Inferior parietal cortex (tissue), 1 donor: ENCODE measurements at regions not wholly inside any gene's neighbourhood (a gene's known extent, or its start where the extent isn't known, plus 50 kb on each side); places are given as distances from the start of the nearest gene placed in this dataset.
A peak's percentile ranks its signal among the peaks of the same experiment; 100 is the strongest.
"Not testable (repeated sequence)": the region's sequence is repeated elsewhere in the genome, so short reads cannot be mapped to it uniquely, and the experiment has no call there.

Source experiments
- DNase-seq: peaks from one replicate; pipeline ENCODE4 v3.0.0-alpha.2; 2016; ENCODE audit errors: extremely low spot score

GRCh38 chrX:40949071-40949470 lies 136.2 kb upstream of the USP9X start:
- no peak for DNase-seq

DNA sequence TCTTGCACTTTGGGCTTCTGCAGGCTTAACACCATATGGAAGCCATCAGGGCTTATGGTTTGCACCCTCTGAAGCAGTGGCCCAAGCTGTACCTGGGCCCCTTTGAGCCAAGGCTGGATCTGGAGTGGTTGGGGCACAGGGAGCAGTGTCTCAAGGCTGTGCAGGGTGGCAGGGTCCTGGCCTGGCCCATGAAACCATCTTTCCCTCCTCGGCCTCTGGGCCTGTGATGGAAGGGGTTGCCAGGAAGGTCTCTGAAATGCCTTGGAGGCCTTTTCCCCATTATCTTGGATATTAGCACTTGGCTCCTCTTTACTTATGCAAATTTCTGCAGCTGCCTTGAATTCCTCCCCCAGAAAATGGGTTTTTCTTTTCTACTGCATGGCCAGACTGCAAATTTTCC lies 134.7 kb upstream of the USP9X start:
- DNase-seq = no peak

- DNase-seq = not testable (repeated sequence)
Measured at GRCh38 chrX:40951407-40951806, 133.8 kb upstream of the USP9X start.

- DNase-seq = no peak
Measured at GRCh38 chrX:40952855-40953254, 132.4 kb upstream of the USP9X start.

GRCh38 chrX:40953369-40953768 lies 131.9 kb upstream of the USP9X start:
- no peak for DNase-seq

DNA sequence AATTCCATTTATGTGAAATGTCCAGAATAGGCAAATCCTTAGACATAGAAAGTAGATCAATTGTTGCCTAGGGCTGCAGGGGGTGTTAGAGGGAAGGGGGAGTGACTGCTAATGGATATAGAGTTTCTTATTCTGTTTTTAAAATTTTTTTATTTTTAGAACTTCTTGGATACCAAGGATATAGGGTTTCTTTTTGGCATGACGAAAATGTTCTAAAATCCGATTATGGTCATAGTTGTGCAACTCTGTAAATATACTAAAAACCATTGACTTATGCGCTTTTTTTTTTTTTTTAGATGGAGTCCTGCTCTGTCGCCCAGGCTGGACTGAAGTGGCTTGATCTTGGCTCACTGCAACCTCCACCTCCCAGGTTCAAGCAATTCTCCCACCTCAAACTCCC lies 125.2 kb upstream of the USP9X start:
- no peak for DNase-seq

DNA sequence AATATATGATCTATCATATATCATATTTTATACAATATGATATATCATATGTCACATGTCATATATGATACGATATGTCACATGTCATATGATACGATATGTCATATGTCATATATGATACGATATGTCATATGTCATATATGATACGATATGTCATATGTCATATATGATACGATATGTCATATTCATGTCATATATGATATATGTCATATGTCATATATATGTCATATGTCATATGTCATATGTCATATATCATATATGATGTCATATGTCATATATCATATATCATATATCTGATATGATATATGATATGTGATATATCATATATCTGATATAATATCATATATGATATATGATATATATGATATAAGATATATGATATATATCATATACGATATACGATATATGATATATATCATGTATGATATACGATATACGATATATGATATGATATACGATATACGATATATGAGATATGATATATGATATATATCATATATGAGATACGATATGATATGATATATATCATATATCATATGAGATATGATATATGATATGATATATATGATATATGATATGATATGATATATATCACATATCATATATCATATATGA lies 122.3 kb upstream of the USP9X start:
- no peak for DNase-seq

DNA sequence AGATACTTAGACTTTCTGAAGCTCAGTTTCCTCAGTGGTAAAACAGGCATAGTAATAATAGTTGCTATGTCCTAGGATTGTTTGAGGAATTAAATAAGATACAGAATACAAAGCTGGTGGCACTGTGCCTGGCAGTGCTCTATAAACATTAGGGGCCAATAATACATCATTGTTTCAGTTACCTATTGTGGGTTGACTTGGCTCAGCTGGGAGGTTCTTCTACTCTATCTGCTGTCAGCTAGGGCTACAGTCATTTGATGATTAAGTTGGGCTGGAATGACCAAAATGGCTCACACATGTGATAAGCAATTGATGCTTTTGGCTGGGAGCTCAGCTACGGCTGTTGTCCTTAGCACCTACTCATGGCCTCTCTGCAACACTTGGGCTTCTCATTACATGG lies 121.2 kb upstream of the USP9X start:
- no peak for DNase-seq

- DNase-seq = no peak
Measured at GRCh38 chrX:40964633-40965586, 120.3 kb upstream of the USP9X start.

GRCh38 chrX:40966213-40966820 lies 118.9 kb upstream of the USP9X start:
- DNase-seq = no peak

- DNase-seq = no peak
Measured at GRCh38 chrX:40968180-40968579, 117.1 kb upstream of the USP9X start.

DNA sequence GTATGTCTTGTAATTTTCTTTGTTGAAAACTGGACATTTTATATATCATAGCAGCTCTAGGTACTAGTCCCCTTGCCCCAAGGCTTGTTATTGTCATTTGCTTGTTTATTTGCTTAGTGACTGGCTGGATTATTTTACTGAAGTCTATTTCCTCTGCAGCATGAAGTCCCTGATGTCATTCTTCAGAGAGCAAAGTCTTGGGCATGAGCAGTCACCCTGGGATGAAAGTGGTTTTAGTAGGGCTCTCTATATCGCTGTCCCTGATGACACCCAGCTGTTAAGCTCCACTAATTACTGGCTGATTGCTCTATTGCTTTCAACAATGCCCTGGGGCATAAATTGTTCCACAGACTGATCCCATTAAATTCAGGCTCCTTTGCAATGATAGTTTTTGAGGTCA lies 113.5 kb upstream of the USP9X start:
- no peak for DNase-seq

DNA sequence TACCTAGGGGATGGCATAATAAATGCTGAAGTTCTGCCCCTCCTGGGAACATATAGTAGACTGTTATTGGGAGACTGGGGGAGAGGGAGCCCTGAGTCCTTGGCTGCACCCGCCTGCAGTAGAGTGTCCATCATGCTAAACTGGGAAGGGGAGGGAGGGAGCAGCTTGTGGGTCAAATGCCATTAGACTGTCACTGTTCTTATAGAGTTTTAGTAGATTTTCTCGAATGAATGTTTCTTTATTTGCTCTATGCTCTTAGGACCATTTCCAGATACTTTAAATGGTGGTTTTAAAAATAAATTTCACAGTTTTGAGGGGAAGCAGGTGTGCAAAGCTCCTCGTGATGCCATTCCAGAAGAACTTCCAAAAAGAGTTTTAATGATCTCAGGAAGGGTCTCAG lies 111.6 kb upstream of the USP9X start:
- DNase-seq = no peak

DNA sequence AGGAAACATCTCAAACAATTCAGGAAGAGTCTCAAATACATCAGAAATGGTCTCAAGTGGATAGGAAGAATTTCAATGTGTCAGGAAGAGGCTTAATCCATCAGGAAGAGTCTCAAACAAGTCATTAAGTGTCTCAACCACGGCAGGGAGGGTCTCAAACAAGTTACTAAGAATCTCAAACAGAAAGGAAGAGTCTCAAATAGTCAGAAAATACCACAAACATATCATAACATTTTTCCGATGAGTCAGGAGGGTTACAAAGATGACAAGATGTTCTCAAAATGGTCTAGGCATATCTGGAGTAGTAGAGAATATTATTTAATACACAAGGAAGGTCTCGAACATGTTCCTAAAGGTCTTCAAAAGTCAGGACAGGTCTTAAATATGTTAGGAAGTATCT lies 109.3 kb upstream of the USP9X start:
- DNase-seq = no peak

- DNase-seq = no peak
Measured at GRCh38 chrX:40976981-40977380, 108.3 kb upstream of the USP9X start.

DNA sequence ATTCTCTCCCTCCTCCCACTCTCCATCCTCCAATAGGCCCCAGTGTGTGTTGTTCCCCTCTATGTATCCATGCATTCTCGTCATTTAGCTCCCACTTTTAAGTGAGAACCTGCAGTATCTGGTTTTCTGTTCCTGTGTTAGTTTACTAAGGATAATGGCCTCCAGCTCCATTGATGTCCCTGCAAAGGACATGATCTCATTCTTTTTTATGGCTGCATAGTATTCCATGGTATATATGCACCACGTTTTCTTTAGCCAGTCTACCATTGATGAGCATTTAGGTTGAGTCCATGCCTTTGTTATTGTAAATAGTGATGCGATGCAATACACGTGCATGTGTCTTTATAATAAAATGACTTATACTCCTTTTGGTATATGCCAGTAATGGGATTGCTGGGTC lies 100.3 kb upstream of the USP9X start:
- DNase-seq = no peak

- no peak for DNase-seq
Measured at GRCh38 chrX:40987413-40987812, 97.8 kb upstream of the USP9X start.

- no peak for DNase-seq
Measured at GRCh38 chrX:40988100-40988499, 97.1 kb upstream of the USP9X start.

- DNase-seq = not testable (repeated sequence)
Measured at GRCh38 chrX:40993395-40993794, 91.8 kb upstream of the USP9X start.

DNA sequence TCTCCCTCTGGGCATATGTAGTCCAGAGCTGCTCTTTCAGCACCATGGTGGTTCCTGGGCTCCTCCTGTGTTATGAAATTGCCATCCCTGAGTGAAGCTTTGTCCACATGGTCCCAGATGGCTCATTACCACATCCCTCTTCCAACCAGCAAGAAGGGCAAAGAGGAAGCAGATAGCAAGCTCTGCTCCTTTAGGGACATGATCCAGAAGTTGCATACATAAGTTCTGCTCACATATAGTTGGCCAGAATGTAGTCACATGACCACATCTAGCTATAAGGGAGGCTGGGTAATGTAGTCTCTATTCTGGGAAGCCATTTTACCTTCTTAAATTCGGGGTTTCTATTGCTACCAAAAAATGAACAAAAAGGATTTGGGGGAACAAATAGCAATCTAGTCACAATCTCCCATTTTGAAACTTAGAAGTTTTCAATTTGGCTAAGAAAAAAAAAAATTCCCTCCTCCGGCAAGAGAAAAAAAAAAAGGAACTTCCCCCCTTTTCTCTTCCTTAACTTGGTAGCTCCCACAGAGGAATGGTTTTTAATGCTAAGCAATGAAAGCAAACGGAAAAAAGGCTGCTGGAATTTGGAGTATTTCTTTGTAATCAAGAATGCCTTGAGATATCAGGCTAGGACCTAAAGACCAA lies 88.2 kb upstream of the USP9X start:
- peak; percentile 50 for DNase-seq

DNA sequence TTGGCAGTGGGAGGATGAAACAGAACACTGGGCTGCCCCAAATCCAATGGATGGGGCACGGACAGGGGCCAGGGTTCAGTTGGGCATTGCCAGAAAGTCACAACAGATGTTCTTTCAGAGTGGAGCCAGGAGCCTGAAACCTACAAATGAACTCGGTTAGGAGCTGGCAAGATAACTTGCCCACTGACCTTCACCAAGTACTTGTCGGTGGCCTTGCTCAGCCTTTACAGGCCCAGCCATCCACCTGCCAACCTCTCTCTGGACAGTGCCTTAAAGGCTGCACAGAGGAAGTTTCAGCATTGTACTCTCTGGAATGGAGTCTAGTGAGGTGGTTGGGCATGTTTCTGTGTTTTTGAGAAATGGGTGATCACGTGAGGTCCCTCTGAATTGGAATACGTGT lies 87.1 kb upstream of the USP9X start:
- no peak for DNase-seq

DNA sequence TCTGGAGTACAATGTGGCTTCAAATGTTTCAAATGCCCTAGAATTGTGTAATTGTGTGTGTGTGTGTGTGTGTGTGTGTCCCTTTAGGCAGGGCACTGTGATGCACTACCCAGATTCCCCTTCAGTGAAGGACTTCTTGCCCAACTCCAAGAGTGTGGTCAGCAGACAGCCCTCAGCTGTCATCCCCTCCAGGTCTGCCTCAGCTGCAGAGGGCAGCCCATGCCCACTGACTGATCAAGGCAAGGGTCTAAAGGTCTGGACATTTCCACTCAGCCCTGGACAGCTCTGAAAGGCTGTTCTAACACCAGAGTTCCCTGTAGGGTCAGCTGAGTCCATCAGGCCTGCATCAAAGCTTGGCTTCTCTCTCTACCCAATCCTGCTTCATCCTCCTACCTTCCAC lies 83.9 kb upstream of the USP9X start:
- no peak for DNase-seq
